ENCODE measurements at regions not wholly inside any gene's neighbourhood (a gene's known extent, or its start where the extent isn't known, plus 50 kb on each side); places are given as distances from the start of the nearest gene placed in this dataset.

DNA sequence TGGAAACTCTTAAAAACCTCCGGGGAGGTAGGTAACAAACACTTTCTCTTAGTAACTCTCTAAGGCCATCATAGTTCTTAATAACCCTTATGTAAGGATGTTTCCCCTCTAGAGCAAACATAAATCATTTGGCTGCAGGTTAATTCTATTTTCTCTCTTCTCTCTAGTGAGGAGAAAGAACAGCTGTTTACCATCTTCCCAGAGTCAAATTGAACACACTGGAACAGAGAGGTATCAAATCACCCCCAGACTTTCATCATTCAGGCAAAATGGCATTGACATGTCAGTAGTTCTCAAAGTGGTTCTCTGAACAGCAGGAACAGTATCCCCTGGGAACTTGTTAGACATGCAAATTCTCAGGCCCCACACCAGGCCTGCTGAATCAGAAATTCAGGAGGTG is 240.7 kb downstream of the MEIS1 start:
- TF ChIP-seq ZNF384 (IDR thresholded peaks at IDR 0.05) (no peak), BHLHE40 (IDR thresholded peaks at IDR 0.05; ENCODE audit: borderline replicate concordance) (no peak), TARDBP (IDR thresholded peaks at IDR 0.05) (no peak), FOXM1 (IDR thresholded peaks at IDR 0.05; ENCODE audit: borderline replicate concordance) (no peak), HDGF (IDR thresholded peaks at IDR 0.05; ENCODE audit: borderline replicate concordance) (no peak), CTBP1 (IDR thresholded peaks at IDR 0.05; ENCODE audit: borderline replicate concordance) (no peak), SP1 (IDR thresholded peaks at IDR 0.05) (no peak), ARNT (IDR thresholded peaks at IDR 0.05) (no peak), SUZ12 (IDR thresholded peaks at IDR 0.05) (no peak), FOXK2 (IDR thresholded peaks at IDR 0.05) (no peak), ELF4 (IDR thresholded peaks at IDR 0.05) (no peak), L3MBTL2 (conservative IDR thresholded peaks at IDR 0.05) (no peak), FOXA1 (IDR thresholded peaks at IDR 0.05) (no peak)
- TF ChIP-seq, protein P1, sequence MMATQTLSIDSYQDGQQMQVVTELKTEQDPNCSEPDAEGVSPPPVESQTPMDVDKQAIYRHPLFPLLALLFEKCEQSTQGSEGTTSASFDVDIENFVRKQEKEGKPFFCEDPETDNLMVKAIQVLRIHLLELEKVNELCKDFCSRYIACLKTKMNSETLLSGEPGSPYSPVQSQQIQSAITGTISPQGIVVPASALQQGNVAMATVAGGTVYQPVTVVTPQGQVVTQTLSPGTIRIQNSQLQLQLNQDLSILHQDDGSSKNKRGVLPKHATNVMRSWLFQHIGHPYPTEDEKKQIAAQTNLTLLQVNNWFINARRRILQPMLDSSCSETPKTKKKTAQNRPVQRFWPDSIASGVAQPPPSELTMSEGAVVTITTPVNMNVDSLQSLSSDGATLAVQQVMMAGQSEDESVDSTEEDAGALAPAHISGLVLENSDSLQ (IDR thresholded peaks at IDR 0.05) = no peak

Measured in HEK293T (cell line).